ENCODE measurements at regions not wholly inside any gene's neighbourhood (a gene's known extent, or its start where the extent isn't known, plus 50 kb on each side); places are given as distances from the start of the nearest gene placed in this dataset.

- H3K36me3 ChIP-seq (ENCODE audit: insufficient read depth): no peaks in the 10 kb centered on the region
- peak; percentile 12 for DNase-seq (ENCODE audit: low spot score)
- H3K27me3 Mint-ChIP-seq (ENCODE audit: insufficient read depth, low read depth, poor library complexity): peaks cover 5% of the 10 kb centered on the region
- H3K4me3 Mint-ChIP-seq: no peak overlapping the region
- H3K27ac Mint-ChIP-seq: no peak overlapping the region
- H3K27ac ChIP-seq (ENCODE audit: low read depth): no peak overlapping the region
- peaks cover 14% of the 10 kb centered on the region; the same call in 2 of the 3 replicates for H3K36me3 Mint-ChIP-seq (ENCODE audit: low read depth)
- peaks cover 20% of the 10 kb centered on the region for H3K9me3 Mint-ChIP-seq
- no peaks in the 10 kb centered on the region for H3K79me2 ChIP-seq (replicated peaks; ENCODE audit: insufficient read depth)
- H3K27me3 ChIP-seq (ENCODE audit: insufficient read depth): no peaks in the 10 kb centered on the region
- H3K4me1 ChIP-seq (ENCODE audit: insufficient read depth): no peaks in the 10 kb centered on the region
- H3K4me3 ChIP-seq: no peak overlapping the region
- H3K4me1 Mint-ChIP-seq: no peaks in the 10 kb centered on the region
- no peaks in the 10 kb centered on the region for H3K9me2 ChIP-seq (ENCODE audit: insufficient read depth)
- peak; percentile 63 for ATAC-seq
- no peak overlapping the region for H3K4me2 ChIP-seq
- H3F3A ChIP-seq (replicated peaks; ENCODE audit: low read depth): no peaks in the 10 kb centered on the region
- TF ChIP-seq ZNF114 (CRISPR knock-in tag; IDR thresholded peaks at IDR 0.05): no peak
- TF ChIP-seq EZH2phosphoT487 (IDR thresholded peaks at IDR 0.05; ENCODE audit: unreplicated experiment): no peak
- TF ChIP-seq JUNB (IDR thresholded peaks at IDR 0.05; ENCODE audit: unreplicated experiment): no peak
- TF ChIP-seq ETS1 (IDR thresholded peaks at IDR 0.05): no peak
- TF ChIP-seq REST (IDR thresholded peaks at IDR 0.05; ENCODE audit: unreplicated experiment): no peak
- TF ChIP-seq STAT1 (IDR thresholded peaks at IDR 0.05; ENCODE audit: unreplicated experiment): no peak
- no peak for TF ChIP-seq CTCF (conservative IDR thresholded peaks at IDR 0.05; ENCODE audit: low read depth in 2 of 2)
- TF ChIP-seq ZNF331 (CRISPR knock-in tag; IDR thresholded peaks at IDR 0.05; ENCODE audit: low read depth): no peak
- no peak for TF ChIP-seq ZNF462 (CRISPR knock-in tag; IDR thresholded peaks at IDR 0.05)
- no peak for TF ChIP-seq EZH2 (IDR thresholded peaks at IDR 0.05; ENCODE audit: low read depth, unreplicated experiment)
- TF ChIP-seq CREB1 (CRISPR knock-in tag; IDR thresholded peaks at IDR 0.05; ENCODE audit: low read depth): no peak
- no peak for TF ChIP-seq NANOG (IDR thresholded peaks at IDR 0.05; ENCODE audit: borderline replicate concordance)
- TF ChIP-seq POLR2AphosphoS5 (IDR thresholded peaks at IDR 0.05; ENCODE audit: low read depth): no peak
- 0 out of 2 replicates have a peak overlapping the region, but pooled peaks have one; percentile 5 for H2AFZ ChIP-seq
- H4K20me1 ChIP-seq (replicated peaks; ENCODE audit: insufficient read depth): no peaks in the 10 kb centered on the region
Observed at GRCh38 chr6:6952484-6952883, 155.3 kb upstream of the RREB1 start.
